ENCODE measurements at regions not wholly inside any gene's neighbourhood (a gene's known extent, or its start where the extent isn't known, plus 50 kb on each side); places are given as distances from the start of the nearest gene placed in this dataset.
A peak's percentile ranks its signal among the peaks of the same experiment; 100 is the strongest.

- no peaks in the 10 kb centered on the region for H3K36me3 ChIP-seq (ENCODE audit: control insufficient read depth, insufficient read depth, low read length)
- FAIRE-seq: no peak
- TF ChIP-seq CTCF (IDR thresholded peaks at IDR 0.05; ENCODE audit: insufficient read depth, low read length, severe bottlenecking): no peak
- no peaks in the 10 kb centered on the region for H3K27me3 ChIP-seq (ENCODE audit: control insufficient read depth, insufficient read depth, low read length)
- no peak overlapping the region for H3K4me3 ChIP-seq (ENCODE audit: low read depth, low read length)
- peak; percentile 76 for DNase-seq (ENCODE audit: low read depth)
Observed at GRCh38 chr15:95875121-95875643, 455.3 kb upstream of the NR2F2 start.

GRCh38 chr15:95880031-95880570 is 450.4 kb upstream of the NR2F2 start:
- no peak for FAIRE-seq

GRCh38 chr15:95880630-95881029 is 449.9 kb upstream of the NR2F2 start:
- FAIRE-seq (no peak), DNase-seq (ENCODE audit: low read depth) (no peak)
- Histone ChIP-seq H3K36me3 (ENCODE audit: control insufficient read depth, insufficient read depth, low read length) (no peaks in the 10 kb centered on the region), H3K27me3 (ENCODE audit: control insufficient read depth, insufficient read depth, low read length) (no peaks in the 10 kb centered on the region), H3K4me3 (ENCODE audit: low read depth, low read length) (no peak overlapping the region)
- TF ChIP-seq CTCF (IDR thresholded peaks at IDR 0.05; ENCODE audit: insufficient read depth, low read length, severe bottlenecking): no peak

More at GRCh38 chr15:95880031-95880570, 450.4 kb upstream of the NR2F2 start:
- Histone ChIP-seq H3K4me3 (ENCODE audit: low read depth, low read length) (no peak overlapping the region), H3K36me3 (ENCODE audit: control insufficient read depth, insufficient read depth, low read length) (no peaks in the 10 kb centered on the region), H3K27me3 (ENCODE audit: control insufficient read depth, insufficient read depth, low read length) (no peaks in the 10 kb centered on the region)
- no peak for DNase-seq (ENCODE audit: low read depth)
- no peak for TF ChIP-seq CTCF (IDR thresholded peaks at IDR 0.05; ENCODE audit: insufficient read depth, low read length, severe bottlenecking)

GRCh38 chr15:95883064-95883463 is 447.4 kb upstream of the NR2F2 start:
- H3K27me3 ChIP-seq (ENCODE audit: control insufficient read depth, insufficient read depth, low read length): no peaks in the 10 kb centered on the region
- FAIRE-seq (no peak), DNase-seq (ENCODE audit: low read depth) (no peak)
- no peak overlapping the region for H3K4me3 ChIP-seq (ENCODE audit: low read depth, low read length)
- H3K36me3 ChIP-seq (ENCODE audit: control insufficient read depth, insufficient read depth, low read length): no peaks in the 10 kb centered on the region
- TF ChIP-seq CTCF (IDR thresholded peaks at IDR 0.05; ENCODE audit: insufficient read depth, low read length, severe bottlenecking): no peak

GRCh38 chr15:95884276-95884675 is 446.2 kb upstream of the NR2F2 start:
- no peak for FAIRE-seq
- H3K4me3 ChIP-seq (ENCODE audit: low read depth, low read length): no peak overlapping the region
- no peaks in the 10 kb centered on the region for H3K36me3 ChIP-seq (ENCODE audit: control insufficient read depth, insufficient read depth, low read length)
- no peak for DNase-seq (ENCODE audit: low read depth)
- no peak for TF ChIP-seq CTCF (IDR thresholded peaks at IDR 0.05; ENCODE audit: insufficient read depth, low read length, severe bottlenecking)
- no peaks in the 10 kb centered on the region for H3K27me3 ChIP-seq (ENCODE audit: control insufficient read depth, insufficient read depth, low read length)
